Stromal cell of bone marrow (primary cell): ENCODE measurements at regions not wholly inside any gene's neighbourhood (a gene's known extent, or its start where the extent isn't known, plus 50 kb on each side); places are given as distances from the start of the nearest gene placed in this dataset.
"Not testable (repeated sequence)": the region's sequence is repeated elsewhere in the genome, so short reads cannot be mapped to it uniquely, and the experiment has no call there.

ENCODE experiments used
- DNase-seq: peaks from one replicate; pipeline ENCODE4 v3.0.0-alpha.2; 2012; ENCODE audit warnings: low read depth

- DNase-seq, result no peak
Measured at GRCh38 chr1:95903060-95903459, 669.0 kb downstream of the RWDD3 start.

- DNase-seq, result no peak
Measured at GRCh38 chr1:95905818-95906395, 671.9 kb downstream of the RWDD3 start.

GRCh38 chr1:95911739-95912138, 677.7 kb downstream of the RWDD3 start:
- not testable (repeated sequence) for DNase-seq

GRCh38 chr1:95916616-95917015, 682.6 kb downstream of the RWDD3 start:
- no peak for DNase-seq

DNA sequence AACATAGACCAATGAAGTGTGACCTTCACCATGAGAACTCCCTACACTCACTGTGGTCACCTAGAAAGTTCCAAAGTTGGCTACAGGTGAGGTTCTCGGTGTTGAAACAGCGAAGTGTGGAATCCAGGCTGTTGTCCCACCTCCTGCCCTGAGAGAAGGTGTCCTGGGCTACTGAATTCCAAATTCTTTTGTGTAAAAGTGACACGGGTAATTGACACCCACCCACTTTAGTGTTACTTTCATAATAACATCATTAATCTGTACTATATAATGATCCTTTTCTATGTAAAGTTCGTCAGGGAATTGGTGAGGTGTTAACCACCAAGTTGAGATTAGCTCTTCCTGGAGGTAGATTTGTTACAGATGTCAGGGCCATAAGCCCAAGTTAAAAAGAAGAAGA, 690.7 kb downstream of the RWDD3 start:
- DNase-seq, result no peak

DNA sequence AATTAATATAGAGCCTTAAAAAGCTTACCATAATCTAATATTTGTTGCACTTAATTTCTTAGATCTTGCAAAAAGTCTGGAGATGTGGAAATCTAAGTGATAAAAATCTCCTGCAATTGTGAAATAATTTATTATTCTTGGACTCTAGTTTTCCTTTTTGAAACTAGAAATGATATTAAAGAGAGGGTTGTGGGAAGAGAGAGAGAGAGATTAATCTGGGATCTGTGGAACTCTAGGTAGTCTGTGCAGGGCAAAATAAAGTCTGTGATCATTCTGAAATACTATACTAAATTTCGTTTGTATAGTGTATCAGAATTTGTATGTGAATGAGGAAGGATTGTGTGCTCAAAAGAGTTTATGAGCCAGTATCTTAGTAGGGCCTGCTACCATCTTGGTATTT, 692.3 kb downstream of the RWDD3 start:
- DNase-seq, result no peak

DNA sequence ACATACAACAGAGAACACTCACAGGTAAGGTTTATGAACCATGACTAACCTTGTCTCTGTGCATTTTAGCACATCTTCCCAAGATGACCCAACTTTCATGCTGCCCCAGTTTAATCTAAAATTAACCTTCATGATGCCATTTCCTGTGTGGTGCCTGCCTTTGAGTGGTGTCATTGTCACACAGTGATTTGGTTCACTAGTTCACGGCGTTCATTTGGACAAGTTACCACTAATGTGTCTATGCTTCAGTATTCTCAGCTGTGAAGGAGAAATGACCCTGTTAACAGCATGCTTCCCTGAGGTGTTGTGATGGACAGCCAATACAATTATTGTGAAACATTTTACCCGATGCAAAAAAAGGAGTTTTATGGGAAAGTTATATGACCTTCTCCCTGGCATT, 693.1 kb downstream of the RWDD3 start:
- DNase-seq, result no peak

DNA sequence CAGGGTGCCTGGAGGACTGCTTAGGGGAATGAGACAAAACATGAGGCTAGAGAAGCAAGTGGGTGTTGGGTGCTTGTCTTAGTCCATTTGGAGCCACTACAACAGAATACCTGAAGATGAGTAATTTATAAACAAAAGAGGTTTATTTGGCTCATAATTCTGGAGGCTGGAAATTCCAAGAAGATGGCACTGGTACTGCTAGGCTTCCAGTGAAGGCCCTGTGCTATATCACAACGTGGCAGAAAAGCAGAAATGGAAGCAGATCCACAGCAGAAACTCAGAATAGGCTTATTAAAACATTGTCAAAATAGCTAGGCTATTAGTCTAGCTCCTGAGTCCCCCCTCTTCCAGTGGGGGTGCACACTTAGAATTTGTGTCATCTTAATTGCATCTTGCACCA, 701.7 kb downstream of the RWDD3 start:
- no peak for DNase-seq

GRCh38 chr1:95941121-95941798, 707.2 kb downstream of the RWDD3 start:
- no peak for DNase-seq

DNA sequence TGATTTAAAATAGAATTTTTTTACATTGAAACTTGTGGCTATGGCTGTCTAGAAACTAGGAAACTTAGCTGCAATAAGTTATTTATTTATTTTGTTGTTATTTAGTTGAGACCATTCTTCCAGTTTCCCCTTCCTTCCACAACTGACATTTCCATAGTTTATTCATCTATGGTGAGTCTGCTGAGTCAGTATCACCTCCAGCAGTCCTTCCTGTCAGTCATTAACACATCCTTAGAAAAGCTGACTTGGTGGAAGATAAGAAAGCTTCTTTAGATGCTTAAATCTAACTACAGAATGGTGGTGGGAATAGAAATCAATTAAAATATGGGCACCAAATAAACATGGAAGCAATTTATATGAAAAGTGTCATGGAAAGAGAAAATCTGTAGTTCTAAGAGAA, 714.0 kb downstream of the RWDD3 start:
- DNase-seq, result no peak

DNA sequence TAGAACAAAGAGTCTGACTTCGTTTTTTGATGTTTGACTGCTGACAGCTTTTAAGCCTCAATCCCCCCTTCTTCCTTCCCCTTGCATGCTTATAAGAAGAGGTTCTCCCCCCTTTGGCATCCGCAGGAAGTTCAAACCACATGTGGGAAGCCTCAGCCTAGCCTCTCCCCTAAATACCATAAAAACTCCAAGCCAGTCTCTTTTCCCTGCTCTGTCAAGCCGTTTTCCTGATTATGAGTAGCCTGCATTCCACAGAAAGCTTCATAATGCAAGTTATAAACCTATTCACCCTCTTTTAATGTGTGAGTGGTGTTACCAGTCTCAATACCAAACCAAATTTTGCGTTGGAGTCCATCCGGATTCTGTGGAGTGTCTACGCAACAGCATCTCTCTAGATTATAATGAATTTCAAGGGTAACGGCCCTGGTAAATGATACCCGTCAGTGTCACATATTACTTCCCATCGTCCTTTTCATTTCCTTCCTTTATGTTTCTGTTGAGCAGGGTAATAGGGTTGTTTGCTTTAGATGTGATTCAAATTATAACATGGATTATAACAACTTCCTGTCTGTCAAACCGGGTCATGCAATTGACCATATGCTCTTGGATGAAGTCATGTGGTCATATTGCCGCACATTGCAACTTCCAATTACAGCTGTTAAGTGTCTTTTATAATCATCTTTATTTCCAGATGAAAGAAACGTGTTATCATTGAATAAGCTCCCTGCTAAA, 717.5 kb downstream of the RWDD3 start:
- no peak for DNase-seq

- no peak for DNase-seq
Measured at GRCh38 chr1:95953015-95953414, 719.0 kb downstream of the RWDD3 start.

DNA sequence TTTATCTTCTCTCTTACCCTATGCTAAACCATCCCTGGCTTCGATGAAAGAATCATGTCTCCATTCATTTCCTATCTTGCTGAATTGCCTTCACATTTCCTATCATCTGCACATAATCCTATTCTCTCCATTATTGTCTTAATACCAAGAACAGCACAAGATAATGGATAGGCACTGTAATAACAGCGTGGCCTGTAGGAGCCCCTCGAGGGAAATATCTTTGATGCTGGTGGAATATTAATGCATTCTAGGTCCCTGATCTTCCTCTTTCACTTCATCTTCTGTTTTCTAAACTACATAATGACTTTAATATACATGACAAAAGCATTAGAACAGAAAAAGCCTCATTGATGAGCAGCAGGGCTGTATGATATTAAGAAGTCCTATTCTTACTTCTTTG, 720.6 kb downstream of the RWDD3 start:
- no peak for DNase-seq

- no peak for DNase-seq
Measured at GRCh38 chr1:95956215-95956614, 722.2 kb downstream of the RWDD3 start.

DNA sequence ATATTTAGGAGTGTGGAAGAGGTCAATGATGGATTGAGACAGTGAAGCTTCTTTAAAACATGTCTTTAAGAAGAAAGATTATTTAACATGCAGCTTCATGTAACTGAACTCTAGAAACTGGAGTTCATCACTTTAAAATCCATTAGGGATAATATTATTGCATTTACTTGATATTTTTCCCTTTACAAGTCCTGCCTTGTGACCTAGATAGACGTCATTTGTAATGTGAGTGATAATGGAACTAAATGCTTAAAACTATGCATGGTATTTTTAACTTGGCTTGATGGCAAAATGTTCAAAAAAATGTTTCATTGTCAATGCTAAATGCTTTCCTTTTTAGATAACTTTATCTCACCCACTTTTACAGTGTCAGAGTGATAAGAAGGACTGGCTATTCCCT, 723.7 kb downstream of the RWDD3 start:
- no peak for DNase-seq

GRCh38 chr1:95966866-95967265, 732.9 kb downstream of the RWDD3 start:
- DNase-seq, result no peak

GRCh38 chr1:95974586-95974985, 740.6 kb downstream of the RWDD3 start:
- DNase-seq, result no peak

DNA sequence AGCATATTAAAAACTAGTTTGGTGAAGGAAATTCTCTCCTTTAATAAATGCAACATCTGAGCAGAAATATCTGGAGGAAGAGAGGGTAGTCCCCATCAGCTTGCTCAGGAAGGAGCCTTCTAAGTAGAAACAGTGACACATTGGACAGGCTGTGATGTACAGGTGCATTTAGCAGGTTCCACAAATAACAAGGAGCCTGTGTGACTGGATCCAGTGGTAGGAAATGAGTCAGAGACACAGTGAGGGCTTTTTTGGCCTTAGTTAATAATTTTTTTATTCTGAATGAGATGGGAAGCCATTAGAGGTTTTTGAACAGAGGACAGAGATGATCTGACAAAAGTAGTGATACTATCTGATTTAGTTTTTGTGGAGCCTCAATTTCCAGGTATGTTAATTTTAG, 738.9 kb upstream of the PTBP2 start:
- DNase-seq, result no peak

DNA sequence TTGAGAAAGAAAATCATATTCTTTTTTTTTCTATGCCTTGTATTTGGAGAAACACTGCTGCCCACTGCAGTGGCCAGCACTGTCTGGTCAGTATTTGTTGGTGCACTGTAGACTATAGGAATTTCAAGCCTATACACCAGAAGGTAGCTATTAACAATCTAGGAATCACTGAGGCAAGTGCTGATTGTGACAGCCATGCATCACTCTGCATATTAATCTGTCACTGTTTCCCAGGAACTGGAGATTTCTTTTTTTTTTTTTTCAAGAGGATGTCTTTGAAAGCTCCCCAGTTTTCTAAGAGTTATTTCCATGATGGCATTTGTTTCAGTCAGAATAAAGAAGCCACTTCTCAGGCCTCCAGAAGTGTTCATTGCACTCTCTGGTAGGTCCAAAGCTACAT, 737.8 kb upstream of the PTBP2 start:
- DNase-seq, result no peak

DNA sequence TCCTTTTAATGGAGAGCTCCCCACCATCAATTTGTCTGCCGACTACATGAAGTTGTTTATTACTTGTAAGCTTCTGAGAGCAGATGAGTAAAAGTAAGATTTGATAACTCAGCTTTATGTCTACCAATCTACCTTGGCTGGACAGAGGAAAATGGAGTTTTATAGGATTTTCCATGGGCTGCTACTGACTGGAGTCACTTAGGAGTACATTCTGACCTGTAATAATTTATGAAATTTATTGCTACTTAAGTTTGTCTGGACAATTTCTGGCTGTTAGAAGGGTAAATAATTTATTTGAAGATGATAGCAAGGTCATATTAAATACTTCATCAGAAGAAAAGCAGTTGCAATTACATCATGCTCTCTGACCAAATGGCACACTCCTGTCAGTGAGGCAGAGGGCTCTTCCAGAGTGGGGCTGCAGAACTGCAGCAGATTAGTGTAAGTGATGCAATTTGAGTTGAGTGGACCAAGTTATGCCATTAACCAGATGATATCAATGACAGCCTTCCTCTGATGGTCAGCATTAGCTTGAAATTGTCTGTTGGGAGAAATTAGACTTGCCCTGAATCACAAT, 736.7 kb upstream of the PTBP2 start:
- no peak for DNase-seq

- DNase-seq, result no peak
Measured at GRCh38 chr1:95990033-95990432, 731.6 kb upstream of the PTBP2 start.

DNA sequence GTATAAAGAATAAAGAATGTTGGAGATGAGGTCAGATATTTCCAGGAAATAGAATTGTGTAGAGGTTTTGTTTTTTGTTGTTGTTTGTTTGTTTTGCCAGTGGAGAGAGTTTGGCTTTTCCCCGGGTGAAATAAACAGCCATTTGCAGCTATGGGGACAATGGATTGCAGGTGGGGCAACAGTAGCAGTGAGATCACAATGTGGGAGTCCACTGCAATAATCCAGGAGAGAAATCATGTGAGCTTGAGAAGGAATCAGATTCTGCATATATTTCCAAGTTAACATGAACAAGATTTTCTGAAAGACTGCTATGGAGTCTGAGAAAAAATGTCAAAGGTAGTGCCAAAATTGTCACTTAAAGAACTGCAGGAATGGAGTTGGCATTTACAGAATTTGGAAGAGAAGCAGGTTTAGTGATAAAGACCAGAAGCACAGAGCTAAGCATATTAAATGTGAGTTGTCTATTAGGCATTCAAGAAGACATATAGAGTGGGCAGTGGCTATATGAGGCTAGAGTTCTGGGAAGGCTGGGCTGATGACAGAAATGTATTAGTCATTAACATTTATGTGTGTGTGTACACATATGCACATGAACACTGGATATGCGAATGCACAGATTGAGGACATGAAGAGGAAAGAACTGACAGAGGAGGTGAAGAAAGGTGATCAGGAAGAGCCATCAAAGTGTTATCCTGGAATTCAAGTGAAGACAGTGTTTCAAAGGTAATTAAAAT, 729.6 kb upstream of the PTBP2 start:
- DNase-seq, result no peak

GRCh38 chr1:95994643-95995042, 726.9 kb upstream of the PTBP2 start:
- no peak for DNase-seq
